DND-41 (cell line): ENCODE measurements at regions not wholly inside any gene's neighbourhood (a gene's known extent, or its start where the extent isn't known, plus 50 kb on each side); places are given as distances from the start of the nearest gene placed in this dataset.

Source experiments
- CTCF ChIP-seq: IDR thresholded peaks from 2 replicates; pipeline ENCODE4 v1.5.1; 2012; ENCODE audit warnings: borderline replicate concordance, low read length, moderate library complexity, mild to moderate bottlenecking; ENCODE audit not compliant: poor library complexity, severe bottlenecking; ENCODE audit errors: extremely low read depth
- EZH2 ChIP-seq: IDR thresholded peaks from 3 replicates; pipeline ENCODE4 v1.6.1; 2012; ENCODE audit warnings: borderline replicate concordance, low read depth, mild to moderate bottlenecking, moderate library complexity, low read length, inconsistent platforms; ENCODE audit not compliant: severe bottlenecking

GRCh38 chr7:79652619-79653018 lies 199.2 kb upstream of the MAGI2 start:
- TF ChIP-seq CTCF: no peak
- no peak for TF ChIP-seq EZH2
